GM12864 (cell line): ENCODE measurements at regions not wholly inside any gene's neighbourhood (a gene's known extent, or its start where the extent isn't known, plus 50 kb on each side); places are given as distances from the start of the nearest gene placed in this dataset.

Source experiments
- DNase-seq: peaks from one replicate; pipeline ENCODE4 v3.0.0-alpha.2; 2011; ENCODE audit warnings: low read depth
- H3K4me3 ChIP-seq: 2 replicates; pipeline ENCODE4 v1.5.1; 2011; ENCODE audit warnings: mild to moderate bottlenecking, low read depth, low read length, control low read depth
- TF ChIP-seq, protein P1 (sequence below): IDR thresholded peaks from 2 replicates; pipeline ENCODE4 v1.5.1; 2011; ENCODE audit warnings: low read depth, mild to moderate bottlenecking, moderate library complexity, low read length, control low read depth, inconsistent platforms; ENCODE audit errors: missing control alignments

DNA sequence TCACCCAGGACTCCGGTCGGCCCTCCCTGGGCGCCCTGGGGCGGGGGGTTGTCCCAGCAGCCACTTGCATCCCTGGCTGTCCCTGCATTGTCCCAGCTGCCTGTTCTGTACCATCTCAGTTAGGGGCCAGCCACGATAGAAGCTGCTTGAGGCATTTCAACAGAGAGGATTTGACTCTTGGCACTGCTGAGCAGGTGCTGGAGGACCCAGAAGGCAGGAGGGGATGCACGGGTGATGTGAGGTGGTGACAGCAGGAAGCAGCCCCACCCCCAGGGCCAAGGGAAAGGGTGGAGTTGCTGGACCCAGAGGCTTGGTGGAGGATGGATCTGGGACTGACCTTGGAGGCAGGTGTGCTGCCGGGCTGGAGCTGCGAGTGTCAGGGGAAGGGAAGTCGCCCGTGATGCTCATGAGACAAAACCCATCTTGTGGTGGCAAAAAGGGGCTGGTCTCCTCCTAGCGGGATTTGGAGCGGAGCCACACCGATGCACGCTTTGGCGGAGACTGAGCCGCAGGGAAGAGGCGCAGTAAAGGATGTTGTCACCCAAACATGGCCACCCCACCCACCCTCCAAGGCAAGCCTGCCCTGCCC, 188.0 kb upstream of the GSE1 start:
- TF ChIP-seq, protein P1, sequence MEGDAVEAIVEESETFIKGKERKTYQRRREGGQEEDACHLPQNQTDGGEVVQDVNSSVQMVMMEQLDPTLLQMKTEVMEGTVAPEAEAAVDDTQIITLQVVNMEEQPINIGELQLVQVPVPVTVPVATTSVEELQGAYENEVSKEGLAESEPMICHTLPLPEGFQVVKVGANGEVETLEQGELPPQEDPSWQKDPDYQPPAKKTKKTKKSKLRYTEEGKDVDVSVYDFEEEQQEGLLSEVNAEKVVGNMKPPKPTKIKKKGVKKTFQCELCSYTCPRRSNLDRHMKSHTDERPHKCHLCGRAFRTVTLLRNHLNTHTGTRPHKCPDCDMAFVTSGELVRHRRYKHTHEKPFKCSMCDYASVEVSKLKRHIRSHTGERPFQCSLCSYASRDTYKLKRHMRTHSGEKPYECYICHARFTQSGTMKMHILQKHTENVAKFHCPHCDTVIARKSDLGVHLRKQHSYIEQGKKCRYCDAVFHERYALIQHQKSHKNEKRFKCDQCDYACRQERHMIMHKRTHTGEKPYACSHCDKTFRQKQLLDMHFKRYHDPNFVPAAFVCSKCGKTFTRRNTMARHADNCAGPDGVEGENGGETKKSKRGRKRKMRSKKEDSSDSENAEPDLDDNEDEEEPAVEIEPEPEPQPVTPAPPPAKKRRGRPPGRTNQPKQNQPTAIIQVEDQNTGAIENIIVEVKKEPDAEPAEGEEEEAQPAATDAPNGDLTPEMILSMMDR: no peak
- H3K4me3 ChIP-seq: no peak overlapping the region
- DNase-seq: no peak

DNA sequence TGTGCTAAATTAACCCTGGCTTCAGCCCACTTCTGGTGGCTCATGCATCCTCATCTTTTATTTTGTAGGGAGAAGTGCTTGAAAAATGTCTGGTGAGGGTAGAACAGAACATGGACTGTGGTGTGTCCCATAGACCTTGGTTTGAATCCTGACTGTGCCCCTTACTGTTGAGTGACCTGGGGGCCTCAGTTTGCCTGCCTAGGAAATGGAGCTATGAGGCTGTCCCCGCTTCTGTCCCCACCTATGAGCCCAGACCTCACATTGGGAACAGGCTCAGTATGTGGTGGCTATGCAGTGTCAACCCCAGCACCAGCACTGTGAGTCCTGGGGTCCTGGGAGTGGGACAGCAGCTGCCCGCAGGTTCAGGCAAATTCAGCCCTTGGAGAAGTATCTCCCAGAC, 186.3 kb upstream of the GSE1 start:
- H3K4me3 ChIP-seq: no peak overlapping the region
- TF ChIP-seq, protein P1: no peak
- no peak for DNase-seq

DNA sequence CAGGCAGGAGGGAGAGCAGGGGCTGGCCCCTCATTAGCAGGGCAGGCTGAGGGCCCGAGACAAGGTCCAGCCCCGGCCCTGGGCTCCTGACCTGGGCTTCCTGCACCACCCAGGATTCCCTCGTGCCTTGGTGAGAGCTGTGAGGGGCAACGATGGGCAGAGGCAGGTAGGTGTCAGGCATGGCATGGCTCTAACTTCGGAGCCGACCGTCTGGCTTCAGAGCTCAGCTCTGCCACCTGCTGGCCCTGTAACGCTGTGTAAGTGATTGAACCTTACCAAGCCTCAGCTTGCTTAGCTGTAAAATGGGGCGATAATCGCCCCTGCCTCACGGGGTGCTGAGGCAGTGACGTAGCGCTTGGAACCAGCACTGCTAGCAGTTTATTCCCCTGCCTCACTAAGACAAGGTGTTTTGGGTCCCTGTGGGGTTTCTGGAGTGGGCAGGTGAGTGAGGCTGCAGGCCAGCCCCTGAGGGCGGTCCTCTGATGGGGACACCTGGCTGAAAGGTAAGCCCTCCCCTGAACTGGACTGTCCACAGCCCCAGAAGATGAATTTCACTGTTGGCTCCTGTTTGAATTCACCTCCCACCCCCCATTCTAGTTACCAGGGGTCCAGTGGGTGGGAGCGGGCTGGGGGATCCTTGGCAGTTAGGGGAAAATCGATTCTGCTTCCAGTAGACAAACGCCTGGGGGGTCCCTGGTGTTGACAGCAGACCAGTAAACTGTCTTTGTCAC, 184.8 kb upstream of the GSE1 start:
- no peak overlapping the region for H3K4me3 ChIP-seq
- no peak for DNase-seq
- TF ChIP-seq, protein P1: peak; percentile 77

DNA sequence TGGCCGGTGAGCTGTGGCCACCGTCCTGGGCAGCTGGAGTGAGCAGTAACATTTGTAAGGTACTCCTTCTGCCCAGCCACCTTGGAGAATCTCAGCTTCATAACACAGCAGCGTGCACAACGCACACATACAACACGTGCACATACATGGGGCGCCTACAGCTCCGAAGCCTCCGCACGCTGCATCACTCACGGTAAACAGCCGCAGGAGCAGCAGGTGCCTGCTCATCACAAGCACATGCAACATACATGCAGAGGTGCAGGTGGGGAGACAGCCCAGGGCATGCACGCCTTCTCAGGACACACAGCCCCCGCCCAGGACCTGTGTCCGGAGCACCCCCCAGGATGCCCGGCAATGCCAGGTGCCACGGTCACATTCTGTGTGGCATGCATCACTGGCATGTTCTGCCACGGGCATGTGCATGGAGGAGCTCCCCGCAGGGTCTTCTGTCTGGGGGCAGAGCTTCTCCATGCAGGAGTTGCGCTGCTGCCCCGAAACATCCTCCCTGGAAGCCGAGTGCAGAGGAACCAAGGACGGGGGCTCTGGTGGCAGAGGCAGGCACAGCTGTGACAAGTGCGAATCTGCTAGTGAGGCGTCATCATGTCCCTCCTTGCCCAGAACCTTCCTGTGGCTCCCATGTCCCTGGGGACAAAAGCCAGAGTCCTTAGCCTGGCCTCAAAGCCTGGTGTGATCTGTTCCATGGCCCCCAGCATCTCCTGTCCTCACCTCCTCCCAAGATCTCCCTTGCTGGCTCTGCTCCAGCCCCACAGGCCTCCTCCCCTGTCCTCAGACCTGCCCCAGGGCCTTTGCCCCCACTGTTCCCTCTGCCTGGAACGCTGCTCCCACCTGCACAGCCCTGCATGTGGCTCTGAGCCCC, 184.0 kb upstream of the GSE1 start:
- TF ChIP-seq, protein P1: no peak
- DNase-seq: no peak
- H3K4me3 ChIP-seq: no peak overlapping the region

DNA sequence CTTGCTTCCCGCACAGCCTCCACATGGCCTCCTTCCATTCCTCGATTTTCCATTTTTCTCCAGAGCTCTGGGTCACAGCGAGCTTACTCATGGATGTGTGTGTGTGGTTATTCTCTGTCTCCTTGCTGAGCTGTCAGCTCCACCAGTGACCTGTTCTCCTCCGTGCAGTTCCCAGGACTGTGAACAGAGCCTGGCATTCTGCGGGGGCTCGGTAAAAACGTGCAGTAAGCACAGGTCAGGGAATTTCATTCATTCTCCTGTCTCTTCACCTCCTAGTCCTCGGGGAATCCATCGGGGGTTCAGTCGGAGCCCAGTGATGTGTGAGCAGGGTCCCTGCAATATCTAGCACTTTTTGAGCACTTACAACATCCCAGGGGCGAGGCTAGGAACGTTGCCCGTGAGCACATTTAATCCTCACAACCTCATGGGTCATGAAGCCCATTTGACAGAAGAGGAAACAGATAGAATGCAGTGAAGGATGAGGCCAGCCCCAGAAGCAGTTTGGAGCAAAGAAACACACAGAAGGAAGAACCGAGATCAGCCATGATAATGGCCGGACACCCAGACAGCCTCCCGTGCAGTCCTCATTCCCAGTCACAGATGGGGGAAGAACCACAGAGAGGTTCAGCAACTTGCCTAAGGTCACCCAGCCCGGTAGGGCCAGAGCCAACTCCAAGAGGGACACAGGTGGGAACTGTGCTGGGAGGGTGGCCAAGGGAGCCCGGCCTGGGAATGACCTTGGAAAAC, 183.2 kb upstream of the GSE1 start:
- TF ChIP-seq, protein P1: no peak
- DNase-seq: no peak
- no peak overlapping the region for H3K4me3 ChIP-seq

DNA sequence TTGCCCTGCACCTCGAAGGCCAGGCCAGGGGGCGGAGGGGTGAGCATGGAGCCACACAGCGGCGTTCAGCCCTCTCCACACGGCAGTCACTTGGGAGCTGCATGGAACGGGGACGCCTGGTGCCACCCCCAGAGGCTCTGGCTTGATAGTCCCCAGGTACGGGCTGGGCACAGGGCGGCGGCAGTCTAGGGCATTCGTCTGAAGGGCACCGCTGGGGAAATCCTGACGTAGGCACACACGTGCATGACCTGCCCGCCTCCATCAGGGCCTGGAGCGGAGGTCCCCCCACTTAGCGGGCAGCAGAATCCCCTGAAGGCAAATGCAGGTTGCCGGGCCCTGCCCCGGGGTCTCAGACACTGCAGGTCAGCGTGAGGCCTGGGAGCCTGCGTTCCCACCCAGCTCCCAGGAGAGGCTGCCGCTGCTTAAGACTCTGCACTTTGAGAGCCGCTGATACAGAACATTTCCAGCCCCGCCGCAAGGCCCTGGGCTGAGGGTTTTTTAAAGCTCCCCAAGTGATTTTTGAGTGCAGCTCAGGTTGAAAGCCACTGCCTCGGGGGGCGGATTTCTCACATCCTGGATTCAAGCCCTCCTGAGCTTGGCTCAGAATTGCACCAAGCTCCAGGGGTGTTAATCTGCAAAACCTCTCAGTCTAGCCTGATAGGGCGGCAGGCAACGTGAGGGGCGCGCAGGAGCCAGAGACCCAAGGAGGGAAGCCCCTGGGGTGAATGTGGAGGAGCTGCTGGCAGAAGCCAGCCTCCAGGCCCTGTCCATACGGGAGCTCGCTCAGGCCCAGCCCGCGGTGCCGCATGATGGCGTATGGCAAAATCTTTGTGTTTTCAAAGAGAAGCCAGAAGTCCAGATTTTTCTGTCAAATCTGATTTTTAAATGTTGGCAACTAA, 182.3 kb upstream of the GSE1 start:
- TF ChIP-seq, protein P1: no peak

More for the DNA sequence above, 182.3 kb upstream of the GSE1 start:
- H3K4me3 ChIP-seq: no peak overlapping the region
- no peak for DNase-seq
